Lower leg skin (tissue), 3 donors: ENCODE measurements at regions not wholly inside any gene's neighbourhood (a gene's known extent, or its start where the extent isn't known, plus 50 kb on each side); places are given as distances from the start of the nearest gene placed in this dataset.

ENCODE experiments used
- POLR2A ChIP-seq, 2 donors: fragments of 450-650 bp; IDR thresholded peaks; one replicate each; pipeline ENCODE4 v1.6.1; 2016 to 2017; ENCODE audit warnings: antibody characterized with exemption in 2 of 2, mild to moderate bottlenecking in 1 of 2, moderate library complexity in 1 of 2
- TF ChIP-seq, protein P1 (sequence below), 3 donors: fragments of 450-650 bp; IDR thresholded peaks; one replicate each; pipeline ENCODE4 v1.5.1; 2016; ENCODE audit warnings: antibody characterized with exemption in 3 of 3, mild to moderate bottlenecking in 3 of 3, moderate library complexity in 2 of 3

DNA sequence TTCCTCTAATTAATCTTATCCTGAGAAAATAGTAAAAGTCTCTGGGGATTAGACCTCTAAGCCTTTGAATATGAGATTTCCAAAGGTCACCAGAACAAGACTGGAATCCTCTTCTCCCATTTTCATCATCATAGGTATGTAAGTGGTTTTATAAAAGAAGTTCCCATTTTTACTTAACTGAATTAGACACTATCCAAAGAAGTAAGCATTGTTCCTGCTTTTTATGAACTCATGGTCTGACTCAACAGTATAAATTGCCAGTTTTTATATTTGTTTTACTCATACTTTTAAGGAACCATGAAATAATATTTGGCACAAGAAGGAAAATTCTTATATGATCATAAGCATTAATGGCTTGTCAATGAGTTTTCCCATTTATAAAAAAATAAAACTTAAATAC lies 167.1 kb upstream of the ADRA1B start:
- TF ChIP-seq, protein P1, sequence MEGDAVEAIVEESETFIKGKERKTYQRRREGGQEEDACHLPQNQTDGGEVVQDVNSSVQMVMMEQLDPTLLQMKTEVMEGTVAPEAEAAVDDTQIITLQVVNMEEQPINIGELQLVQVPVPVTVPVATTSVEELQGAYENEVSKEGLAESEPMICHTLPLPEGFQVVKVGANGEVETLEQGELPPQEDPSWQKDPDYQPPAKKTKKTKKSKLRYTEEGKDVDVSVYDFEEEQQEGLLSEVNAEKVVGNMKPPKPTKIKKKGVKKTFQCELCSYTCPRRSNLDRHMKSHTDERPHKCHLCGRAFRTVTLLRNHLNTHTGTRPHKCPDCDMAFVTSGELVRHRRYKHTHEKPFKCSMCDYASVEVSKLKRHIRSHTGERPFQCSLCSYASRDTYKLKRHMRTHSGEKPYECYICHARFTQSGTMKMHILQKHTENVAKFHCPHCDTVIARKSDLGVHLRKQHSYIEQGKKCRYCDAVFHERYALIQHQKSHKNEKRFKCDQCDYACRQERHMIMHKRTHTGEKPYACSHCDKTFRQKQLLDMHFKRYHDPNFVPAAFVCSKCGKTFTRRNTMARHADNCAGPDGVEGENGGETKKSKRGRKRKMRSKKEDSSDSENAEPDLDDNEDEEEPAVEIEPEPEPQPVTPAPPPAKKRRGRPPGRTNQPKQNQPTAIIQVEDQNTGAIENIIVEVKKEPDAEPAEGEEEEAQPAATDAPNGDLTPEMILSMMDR (IDR thresholded peaks at IDR 0.05): no peak
- TF ChIP-seq POLR2A (IDR thresholded peaks at IDR 0.05): no peak
